ENCODE measurements at regions not wholly inside any gene's neighbourhood (a gene's known extent, or its start where the extent isn't known, plus 50 kb on each side); places are given as distances from the start of the nearest gene placed in this dataset.

GRCh38 chr15:39438799-39439592 is 141.9 kb upstream of the THBS1 start:
- TF ChIP-seq CTCF (IDR thresholded peaks at IDR 0.05) (no peak), POLR2A (IDR thresholded peaks at IDR 0.05) (no peak)

Data from lower leg skin (tissue), 3 donors.